Stimulated activated CD4-positive, alpha-beta T cell treated with anti-CD3 and anti-CD28 coated beads, Interleukin-12 subunit alpha, Interleukin-12 subunit beta, amount 100 ng/mL, for 4 hours (primary cell): ENCODE measurements at regions not wholly inside any gene's neighbourhood (a gene's known extent, or its start where the extent isn't known, plus 50 kb on each side); places are given as distances from the start of the nearest gene placed in this dataset.
"Not testable (repeated sequence)": the region's sequence is repeated elsewhere in the genome, so short reads cannot be mapped to it uniquely, and the experiment has no call there.

ENCODE experiments used
- DNase-seq: peaks from one replicate; pipeline ENCODE4 v3.0.0-alpha.2; 2020

DNA sequence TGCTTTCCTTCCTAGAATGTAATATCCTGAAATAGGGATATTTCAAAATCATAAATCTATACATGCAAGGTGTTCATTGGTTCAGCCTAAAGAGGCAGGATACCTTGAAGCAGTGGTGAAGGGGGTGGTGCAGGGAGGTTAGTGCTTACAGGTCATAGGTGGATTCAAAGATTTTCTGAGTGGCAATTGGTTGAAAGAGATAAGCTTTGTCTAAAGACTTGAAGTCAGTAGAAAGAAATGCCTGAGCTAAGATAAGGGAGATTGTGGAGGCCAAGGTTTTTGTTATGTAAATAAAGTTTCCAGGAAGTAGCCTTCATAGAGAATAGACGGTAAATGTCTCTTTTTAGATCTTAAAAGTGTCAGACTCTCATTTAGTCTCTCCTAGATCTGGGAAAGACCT lies 741.2 kb upstream of the ZWINT start:
- DNase-seq = no peak

DNA sequence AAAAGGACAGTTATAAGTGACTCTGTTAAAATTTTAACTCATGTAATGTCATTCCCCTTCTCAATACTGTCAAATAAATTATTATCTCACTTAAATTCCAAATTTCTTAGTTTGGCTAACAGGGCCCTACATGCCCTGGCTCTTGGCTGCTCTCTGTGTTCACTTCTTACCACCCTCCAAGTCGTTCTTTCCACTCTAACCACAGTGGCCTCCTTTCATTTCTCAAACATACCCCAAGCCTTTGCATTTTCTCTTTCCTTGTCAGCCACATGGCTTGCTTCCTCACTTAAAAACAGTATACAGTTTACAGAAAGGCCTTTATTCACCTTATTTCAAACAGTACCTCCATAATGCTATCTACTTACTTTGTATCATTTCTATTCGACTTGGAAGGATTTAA lies 737.1 kb upstream of the ZWINT start:
- no peak for DNase-seq

DNA sequence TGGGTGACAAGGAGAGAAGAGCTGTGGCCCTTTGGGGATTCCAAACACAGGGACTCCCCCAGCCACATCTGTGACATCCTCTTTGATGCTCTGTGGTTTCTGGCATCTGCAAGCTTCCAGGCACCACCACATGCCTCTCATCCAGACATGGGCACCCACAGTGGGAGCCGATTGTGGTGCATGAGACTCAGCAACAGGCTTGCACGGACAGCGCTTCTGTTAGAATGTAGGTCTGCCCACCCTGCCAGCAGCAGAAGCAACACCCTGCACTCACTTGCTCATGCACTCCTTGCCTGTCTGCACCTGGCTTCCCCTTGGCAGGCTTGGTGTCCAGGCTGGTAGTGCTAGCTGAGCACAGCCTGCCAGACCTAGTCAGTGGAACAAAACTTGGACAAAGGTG lies 735.0 kb upstream of the ZWINT start:
- no peak for DNase-seq

DNA sequence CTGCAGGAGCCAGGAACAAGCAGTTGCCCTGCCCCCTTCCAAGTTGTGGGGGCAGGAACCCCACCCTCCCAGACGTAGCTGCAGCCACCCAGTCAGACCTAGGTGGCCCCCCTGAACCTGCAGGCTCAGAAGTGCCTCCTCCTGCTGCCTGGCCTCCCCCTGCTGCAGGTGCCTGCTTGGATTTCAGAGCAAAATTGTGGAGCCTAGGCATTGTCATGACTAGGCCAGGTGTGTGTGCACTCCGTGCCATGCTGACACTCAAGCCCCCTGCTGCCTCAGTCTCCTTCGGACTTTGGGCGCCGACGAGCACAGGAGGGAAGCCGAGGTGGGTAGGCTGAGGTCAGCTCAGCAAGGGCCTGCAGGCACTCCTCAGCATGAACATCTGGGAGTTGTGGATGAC lies 733.9 kb upstream of the ZWINT start:
- no peak for DNase-seq

DNA sequence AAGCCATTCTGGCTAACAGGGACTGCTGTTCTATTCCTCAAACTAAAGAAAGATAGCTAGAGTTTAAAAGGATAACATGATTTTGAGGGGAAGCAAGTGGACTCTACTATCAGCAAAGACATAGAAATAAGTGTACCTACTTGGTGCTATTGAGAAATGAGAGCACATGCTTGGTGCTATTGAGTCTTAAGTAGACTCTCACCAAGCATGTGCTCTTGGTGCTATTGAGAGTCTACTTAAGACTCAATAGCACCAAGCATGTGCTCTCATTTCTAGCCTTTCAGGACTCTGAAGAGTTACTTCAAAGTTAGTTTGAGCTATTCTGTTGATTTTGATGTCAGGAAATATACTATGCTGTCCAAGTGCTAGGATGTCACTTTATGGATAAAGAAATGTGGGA lies 733.0 kb upstream of the ZWINT start:
- no peak for DNase-seq

DNA sequence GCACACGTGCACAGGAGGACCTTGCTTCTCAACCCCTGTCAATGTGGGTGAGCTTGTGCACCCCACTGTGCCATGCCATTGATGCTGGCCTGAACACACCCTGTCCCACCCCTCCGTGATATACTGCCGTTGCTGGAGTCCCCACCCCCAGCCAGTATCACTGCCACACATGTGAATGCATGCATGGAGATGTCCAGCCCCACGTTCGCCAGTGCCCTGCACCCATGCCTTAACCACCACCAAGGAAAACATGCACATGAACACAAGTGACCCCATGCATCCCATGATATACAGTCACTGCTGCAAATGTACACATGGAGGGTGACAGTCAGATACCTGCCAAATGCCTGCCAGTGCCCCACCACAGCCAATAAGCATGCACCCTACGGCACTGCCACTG lies 692.5 kb upstream of the ZWINT start:
- DNase-seq = no peak

DNA sequence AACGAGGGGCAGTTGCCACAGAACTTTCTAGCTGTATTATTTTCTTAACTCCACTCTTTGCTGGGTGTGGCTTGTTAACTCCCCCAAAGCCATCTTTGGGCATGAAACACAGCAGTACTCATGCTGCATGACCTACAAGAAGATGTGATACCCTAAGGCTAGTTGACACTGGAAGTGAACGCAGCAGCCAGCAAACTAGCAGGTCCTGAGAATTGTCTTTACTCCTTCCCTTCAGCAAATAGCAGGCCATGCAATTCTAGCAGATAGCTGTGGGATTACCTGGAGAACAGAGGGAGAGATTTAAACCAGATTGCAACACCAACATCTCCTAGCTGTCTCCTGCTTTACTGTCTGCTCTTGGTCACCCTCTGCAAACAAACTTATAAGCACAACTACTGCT lies 688.0 kb upstream of the ZWINT start:
- DNase-seq = no peak

DNA sequence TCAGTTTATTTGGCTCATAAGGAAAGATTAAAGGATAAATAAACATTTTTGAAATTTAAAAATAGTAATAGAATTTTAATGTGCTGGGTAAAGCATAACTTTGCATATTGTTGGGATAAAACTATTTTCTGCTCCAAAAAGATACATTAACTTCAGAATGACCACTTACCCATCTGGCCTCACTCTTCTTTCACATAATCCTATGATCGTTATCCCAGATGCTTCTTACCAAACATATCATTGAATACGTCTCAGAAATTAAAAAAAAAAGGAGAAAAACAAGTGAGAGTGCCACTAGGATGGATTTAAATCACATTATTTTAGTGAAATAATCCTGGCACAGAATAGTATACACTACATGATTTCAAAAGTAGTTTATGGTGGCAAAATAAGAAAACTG lies 677.5 kb upstream of the ZWINT start:
- DNase-seq = no peak

DNA sequence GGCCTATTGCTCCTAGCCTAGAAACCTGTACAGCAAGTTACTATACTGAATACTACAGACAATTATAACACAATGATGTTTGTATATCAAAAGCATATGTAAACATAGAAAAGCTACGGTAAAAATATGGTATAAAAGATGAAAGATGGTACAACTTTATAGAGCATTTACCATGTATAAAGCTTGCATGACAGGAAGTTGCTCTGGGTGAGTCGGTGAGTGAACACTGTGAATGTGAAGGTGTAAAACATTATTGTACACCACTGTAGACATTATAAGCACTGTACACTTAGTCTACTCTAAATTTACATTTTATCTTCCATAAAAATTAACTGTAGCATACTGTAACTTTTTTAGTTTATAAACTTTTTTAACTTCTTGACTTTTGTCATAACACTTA lies 674.3 kb upstream of the ZWINT start:
- no peak for DNase-seq

DNA sequence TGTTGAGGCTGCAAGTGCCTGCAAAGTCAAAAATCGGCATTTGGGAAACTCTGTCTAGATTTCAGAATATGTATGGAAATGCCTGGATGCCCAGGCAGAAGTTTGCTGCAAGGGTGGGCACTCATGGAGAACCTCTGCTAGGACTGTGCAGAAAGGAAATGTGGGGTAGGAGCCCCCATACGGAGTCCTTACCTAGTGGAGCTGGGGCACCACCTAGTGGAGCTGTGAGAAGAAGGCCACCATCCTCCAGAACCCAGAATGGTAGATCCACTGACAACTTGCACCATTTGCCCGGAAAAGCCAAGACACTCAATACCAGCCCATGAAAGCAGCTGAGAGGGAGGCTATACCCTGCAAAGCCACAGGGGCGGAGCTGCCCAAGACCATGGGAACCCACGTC lies 671.2 kb upstream of the ZWINT start:
- DNase-seq = not testable (repeated sequence)

DNA sequence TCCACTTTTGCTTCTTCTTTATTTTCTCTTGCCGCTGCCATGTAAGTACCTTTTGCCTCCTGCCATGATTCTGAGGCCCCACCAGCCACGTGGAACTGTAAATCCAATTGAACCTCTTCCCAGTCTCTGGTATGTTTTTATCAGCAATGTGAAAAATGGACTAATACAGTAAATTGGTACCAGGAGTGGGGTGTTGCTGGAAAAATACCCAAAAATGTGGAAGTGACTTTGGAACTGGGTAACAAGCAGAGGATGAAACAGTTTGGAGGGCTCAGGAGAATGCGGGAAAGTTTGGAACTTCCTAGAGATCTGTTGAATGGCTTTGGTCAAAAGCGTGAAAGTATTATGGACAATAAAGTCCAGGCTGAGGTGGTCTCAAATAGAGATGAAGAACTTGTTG lies 670.3 kb upstream of the ZWINT start:
- DNase-seq = no peak

DNA sequence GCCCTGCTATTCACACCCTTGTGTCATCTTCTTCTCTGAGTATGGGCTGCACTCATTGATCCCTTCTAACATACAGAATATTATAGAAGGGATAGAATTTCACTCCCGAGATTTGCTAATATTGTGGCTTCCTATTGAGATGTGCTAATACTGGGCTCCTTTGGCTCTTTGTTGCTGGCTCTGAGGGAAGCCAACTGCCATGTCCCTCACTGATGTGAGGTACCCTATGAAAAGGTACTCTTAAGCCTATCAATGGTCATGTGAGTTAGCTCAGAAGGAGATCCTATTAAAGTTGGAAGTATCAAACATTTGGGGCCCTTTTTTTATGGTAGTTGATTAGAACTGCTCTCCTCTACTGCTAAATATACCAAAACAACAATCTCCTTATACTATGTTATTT lies 665.2 kb upstream of the ZWINT start:
- no peak for DNase-seq

DNA sequence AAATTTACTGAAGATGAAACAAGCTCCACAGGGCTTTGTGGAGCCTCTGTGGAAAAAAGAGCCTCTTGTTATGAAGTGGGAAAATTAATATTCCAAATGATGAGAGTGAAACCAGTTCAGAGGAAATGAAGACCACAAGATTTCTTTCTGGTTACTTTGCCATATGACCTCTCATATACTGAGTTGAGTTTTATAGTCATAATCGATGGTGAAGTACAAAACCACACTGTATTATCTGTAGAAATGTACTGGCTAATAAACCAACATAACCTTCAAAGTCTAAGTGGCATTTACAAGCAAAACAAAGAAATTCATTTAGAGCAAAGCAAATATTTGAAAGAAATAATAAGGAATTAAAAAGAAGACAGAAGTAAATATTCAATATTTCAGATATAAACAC lies 662.6 kb upstream of the ZWINT start:
- DNase-seq = no peak

DNA sequence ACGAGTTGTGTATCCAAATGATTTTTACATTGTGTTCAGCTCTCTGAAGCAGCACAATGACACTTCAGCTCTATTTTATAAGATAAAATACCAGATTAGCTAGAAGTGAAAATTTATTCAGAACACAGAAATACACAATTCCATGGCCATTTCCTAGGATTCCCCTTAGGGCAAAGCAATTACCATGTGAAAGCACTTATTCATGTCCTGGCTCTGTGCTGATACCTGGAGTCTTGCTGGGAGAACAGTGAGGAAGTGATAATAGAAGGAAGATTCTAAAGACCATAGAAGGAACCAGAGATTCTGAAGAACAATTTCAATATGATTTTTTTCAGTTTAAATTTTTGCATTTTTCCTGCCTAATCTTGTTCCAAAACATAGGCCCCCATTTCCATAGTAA lies 657.4 kb upstream of the ZWINT start:
- no peak for DNase-seq

DNA sequence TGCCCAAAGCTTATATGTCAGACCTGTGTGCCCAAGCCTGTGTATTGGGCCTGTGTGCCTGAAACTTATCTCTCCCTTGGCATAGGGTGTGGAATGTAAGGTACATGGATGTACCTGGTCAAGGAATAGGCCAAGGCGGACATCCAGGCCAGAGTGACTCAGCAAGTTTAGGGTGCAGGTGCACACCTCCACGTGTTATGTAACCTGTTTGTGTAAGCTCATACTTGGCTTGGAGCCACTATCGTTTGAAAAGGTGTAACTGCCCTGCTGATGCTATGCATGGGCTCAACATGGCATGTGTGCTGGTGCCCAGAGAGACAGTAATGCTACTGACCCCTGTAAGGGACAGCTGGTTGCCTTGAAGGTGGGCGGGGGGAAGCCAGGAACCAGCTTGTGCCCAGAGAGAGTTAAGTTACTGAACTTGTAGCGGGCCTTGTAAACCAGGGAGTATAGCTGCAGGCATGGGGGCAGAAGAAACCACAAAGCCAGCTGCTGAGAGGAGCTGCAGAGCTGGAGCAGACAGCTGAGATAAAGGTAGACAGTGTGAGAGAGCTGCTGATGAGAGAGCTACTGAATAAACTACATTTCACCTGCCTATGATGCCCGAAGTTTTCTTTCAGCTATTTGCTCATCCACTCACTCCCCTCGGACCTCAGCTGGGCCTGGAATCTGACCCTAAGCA lies 656.4 kb upstream of the ZWINT start:
- no peak for DNase-seq

DNA sequence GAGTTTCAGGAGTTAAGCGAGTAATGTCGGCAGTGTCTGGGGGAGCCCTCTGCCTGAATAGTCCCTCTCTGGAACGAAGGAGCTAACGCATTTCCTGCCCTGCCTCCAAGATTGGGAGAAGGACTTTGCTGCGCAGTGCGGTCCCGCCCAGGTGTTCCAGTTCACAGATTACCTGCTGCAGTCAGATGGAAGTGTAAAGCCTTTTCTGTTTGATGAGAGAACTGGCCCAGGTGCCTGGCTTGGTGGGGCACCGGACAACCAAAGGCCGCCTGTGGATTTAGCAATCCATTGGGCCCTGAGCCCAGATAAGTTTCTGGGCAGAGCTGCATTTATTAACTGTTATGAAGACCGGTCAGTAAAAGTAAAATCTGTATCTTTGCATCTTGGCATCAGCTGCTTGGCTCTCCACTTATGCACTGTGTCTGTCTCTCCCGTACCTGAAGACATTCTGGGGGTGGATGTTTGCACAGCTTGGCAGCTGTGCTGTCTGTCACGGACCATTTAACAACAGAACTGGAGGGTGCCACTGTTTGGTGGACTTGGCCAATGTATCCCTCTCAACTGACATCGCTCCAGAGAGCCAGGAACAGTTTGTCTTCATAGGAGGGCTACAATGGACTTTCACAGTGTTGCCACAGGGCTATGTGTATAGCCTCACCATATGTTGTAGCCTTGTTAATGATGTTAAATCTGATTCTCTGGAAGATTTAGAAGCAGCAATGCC lies 654.7 kb upstream of the ZWINT start:
- DNase-seq = no peak

DNA sequence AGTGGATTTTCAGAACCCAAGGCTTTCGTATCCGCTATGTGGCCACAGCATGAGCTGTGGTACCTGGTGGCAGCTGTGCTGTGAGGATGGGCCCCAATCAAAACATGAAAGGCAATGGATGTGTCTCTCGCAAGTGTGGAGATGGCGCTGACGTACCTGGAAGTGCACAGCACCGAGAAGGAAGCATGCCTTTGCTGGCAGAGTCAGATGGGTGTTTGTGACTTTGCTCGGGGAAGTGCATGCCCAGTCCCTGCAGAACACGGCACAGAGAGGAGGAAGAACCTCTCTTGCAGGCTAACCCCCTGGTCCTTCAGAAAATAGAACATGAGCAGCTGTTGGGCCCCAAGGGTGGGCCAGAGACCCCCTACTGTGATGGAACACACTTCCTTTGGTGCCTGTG lies 654.1 kb upstream of the ZWINT start:
- DNase-seq = no peak

DNA sequence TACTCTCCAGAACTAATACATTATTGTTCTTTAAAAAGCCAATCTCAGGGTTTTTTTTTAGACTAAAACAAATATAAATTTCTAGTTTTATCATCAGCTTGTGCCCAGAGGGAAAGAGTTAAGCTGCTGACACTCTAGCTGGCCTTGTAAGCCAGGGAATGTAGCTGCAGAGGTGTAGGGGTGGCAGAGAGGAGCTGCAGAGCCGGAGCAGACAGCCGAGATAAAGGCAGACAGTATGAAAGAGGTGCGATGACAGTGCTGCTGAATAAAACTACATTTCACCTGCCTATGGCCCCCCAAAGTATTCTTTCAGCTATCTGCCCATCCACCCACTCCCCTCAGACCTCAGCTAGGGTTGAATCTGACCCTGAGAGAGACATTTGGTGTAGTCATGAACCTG lies 653.7 kb upstream of the ZWINT start:
- no peak for DNase-seq

DNA sequence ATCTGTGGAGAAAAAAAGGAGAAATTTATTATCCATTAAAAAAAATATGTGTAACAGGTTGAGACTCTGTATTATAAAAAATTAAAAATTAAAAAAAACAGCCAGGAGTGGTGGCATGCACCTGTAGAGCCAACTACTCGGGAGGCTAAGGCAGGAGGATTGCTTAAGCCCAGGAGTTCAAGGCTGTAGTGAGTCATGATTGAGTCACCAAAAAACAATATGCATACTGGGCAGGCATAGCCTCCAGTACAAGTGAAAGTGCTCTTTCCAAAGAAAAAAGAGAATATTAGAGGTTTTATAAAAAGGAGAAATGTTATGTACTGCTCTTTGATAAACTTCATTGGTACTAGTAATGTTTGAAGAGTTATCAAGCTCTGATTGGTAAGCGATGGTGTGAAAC lies 647.1 kb upstream of the ZWINT start:
- no peak for DNase-seq

DNA sequence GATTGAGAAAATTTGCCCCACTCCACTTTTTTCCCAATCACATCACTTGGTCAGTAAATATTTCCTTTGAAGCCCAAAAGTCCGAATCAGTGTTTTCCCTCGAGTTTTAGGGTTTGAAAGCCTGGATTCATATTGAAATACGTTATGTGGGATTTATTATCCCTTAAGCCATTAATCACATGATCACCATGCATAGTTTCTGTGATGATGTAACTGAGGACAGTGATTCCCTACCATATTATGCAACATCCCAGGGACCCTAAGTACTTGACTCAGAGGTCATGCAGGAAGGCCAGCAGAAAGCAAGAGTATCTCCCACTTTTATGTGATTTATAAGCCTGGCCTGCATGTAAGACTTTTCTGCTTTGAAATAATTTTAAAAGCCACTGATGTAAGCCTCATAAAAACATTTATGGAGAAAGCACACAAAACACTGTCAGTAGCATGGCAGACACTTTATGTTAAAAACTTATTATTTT lies 630.6 kb upstream of the ZWINT start:
- no peak for DNase-seq

DNA sequence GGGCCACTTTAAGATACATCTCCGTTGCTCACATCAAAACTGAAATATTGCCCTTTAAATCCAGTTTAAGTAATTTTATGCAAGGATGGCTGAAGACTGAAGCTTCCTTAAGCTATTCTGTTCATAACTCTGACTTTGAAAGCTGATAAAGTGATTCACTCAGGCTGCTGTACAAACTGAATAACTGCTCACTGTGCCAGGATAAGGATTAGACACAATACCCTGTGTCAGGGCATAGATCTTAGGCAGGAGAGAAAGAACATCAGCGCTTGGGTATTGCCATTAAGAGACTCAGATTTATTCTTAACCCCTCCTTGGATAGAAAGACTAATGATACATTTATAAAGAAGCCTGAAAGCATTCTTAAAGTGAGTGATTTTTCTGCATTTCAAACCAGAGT lies 614.5 kb upstream of the ZWINT start:
- no peak for DNase-seq

DNA sequence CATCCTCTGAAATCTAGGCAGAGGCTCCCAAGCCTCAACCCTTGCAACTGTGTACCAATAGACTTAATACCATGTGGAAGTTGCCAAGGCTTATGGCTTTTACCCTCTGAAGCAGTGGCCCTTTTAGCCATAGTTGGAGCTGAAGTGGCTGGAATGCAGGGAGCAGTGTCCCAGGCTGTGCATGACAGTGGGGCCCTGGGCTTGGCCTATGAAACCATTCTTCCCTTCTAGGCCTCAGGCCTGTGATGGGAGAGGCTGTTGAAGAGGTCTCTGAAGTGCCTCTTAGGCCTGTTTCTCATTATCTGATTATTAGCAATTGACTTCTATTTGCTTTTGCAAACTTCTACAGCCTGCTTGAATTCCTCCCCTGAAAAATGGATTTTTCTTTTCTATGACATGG lies 612.7 kb upstream of the ZWINT start:
- DNase-seq = no peak

DNA sequence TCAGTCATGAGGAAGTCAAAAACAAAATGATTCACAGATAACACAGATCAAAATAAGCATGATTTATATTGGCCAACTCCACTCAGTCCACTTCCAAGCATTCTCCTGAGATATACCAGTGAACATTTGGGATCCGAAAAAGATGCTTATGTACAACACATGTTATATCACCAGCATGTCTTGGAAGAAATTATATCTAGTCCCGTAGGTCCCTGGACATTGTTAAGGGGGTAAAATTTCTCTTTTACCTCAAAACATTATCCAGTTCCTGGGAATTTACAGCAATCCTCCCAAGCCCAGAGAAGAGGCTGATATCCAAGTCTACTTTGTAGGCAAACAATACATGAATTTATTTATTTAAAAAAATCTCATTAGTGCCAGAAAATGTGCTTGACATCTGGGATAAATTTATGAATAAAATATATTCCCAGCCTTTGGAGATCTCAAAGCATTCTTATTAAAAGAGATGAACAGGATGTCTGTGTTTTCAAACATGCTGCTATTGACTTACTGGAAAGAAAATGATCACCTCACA lies 582.2 kb upstream of the ZWINT start:
- no peak for DNase-seq

DNA sequence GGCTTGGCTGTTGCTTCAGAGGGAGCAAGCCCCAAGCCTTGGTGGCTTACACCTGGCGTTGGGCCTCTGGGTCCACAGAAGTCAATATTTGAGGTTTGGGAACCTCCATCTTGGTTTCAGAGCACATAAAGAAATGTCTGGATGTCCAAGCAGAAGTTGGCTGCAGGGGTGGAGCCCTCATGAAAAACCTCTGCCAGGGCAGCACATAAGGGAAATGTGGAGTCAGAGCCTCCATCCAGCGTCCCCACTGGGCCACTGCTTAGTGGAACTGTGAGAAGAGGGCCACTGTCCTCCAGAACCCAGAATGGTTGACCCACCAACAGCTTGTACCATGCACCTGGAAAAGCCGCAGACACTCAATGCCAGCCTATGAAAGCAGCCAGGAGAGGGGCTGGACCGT lies 573.5 kb upstream of the ZWINT start:
- DNase-seq = no peak

DNA sequence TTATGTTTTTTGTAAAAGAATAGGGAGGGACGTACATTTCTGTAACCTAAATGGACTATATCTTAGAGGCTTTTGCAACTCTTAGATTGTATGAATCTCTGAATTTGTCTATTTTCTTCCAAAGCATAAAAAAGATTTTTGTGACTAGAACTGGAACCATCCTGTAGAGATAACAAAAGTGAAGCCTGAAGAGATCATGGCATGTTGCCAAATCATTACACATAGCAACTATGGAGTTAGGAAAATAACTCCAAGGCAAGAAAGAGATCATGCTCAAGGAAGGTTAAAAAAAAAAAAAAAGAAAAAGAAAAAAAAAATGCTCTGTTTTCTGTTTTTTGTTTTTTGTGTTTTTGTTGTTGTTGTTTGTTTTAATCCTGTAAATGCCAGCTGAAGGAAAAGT lies 567.7 kb upstream of the ZWINT start:
- no peak for DNase-seq
